ENCODE measurements at regions not wholly inside any gene's neighbourhood (a gene's known extent, or its start where the extent isn't known, plus 50 kb on each side); places are given as distances from the start of the nearest gene placed in this dataset.

- no peak for DNase-seq
Measured at GRCh38 chr2:120684289-120685065, 51.2 kb upstream of the GLI2 start.

- no peak for DNase-seq
Measured at GRCh38 chr2:120685066-120685973, 50.3 kb upstream of the GLI2 start.

Data from suppressor macrophage treated with lipopolysaccharide for 1 hour (primary cell).